ENCODE measurements at regions not wholly inside any gene's neighbourhood (a gene's known extent, or its start where the extent isn't known, plus 50 kb on each side); places are given as distances from the start of the nearest gene placed in this dataset.

- 82 to 92% methylated on average over 2 of the region's 2 CpGs for WGBS, 2 donors
- H3K4me3 ChIP-seq (ENCODE audit: low read depth, poor library complexity, severe bottlenecking): no peak overlapping the region
- no peak for TF ChIP-seq CTCF (IDR thresholded peaks at IDR 0.05)
- no peak for TF ChIP-seq POLR2A (IDR thresholded peaks at IDR 0.05)
- intact Hi-C loops (cut with DNase I; ENCODE audit: low total_unique reads): no loop called here
- DNase-seq (ENCODE audit: low spot score in 2 of 2): no peak
Observed at GRCh38 chr3:165645191-165645590, 192.0 kb downstream of the BCHE start.

- no peak for DNase-seq (ENCODE audit: low spot score in 2 of 2)
- intact Hi-C loops (cut with DNase I; ENCODE audit: low total_unique reads): no loop called here
- WGBS, 2 donors: 39 to 43% methylated on average over 1 of the region's 1 CpG
- H3K4me3 ChIP-seq (ENCODE audit: low read depth, poor library complexity, severe bottlenecking): no peak overlapping the region
- TF ChIP-seq CTCF (IDR thresholded peaks at IDR 0.05): no peak
- TF ChIP-seq POLR2A (IDR thresholded peaks at IDR 0.05): no peak
Observed at GRCh38 chr3:165644331-165644730, 192.9 kb downstream of the BCHE start.

GRCh38 chr3:165643425-165643824, 193.8 kb downstream of the BCHE start:
- intact Hi-C loops (cut with DNase I; ENCODE audit: low total_unique reads): no loop called here
- 82 to 88% methylated on average over 2 of the region's 2 CpGs for WGBS, 2 donors
- H3K4me3 ChIP-seq (ENCODE audit: low read depth, poor library complexity, severe bottlenecking): no peak overlapping the region
- TF ChIP-seq POLR2A (IDR thresholded peaks at IDR 0.05) (no peak), CTCF (IDR thresholded peaks at IDR 0.05) (no peak)
- DNase-seq (ENCODE audit: low spot score in 2 of 2): no peak

GRCh38 chr3:165642761-165643420, 194.3 kb downstream of the BCHE start:
- DNase-seq (ENCODE audit: low spot score in 2 of 2): peak in 1 of 2 donors; percentile 34
- intact Hi-C loops (cut with DNase I; ENCODE audit: low total_unique reads): no loop called here
- TF ChIP-seq CTCF (IDR thresholded peaks at IDR 0.05): no peak
- TF ChIP-seq POLR2A (IDR thresholded peaks at IDR 0.05): no peak
- 23 to 31% methylated on average over 4 of the region's 4 CpGs for WGBS, 2 donors
- no peak overlapping the region for H3K4me3 ChIP-seq (ENCODE audit: low read depth, poor library complexity, severe bottlenecking)

- no peak for DNase-seq (ENCODE audit: low spot score in 2 of 2)
- 67% methylated on average over 5 of the region's 5 CpGs for WGBS, 2 donors
- intact Hi-C loops (cut with DNase I; ENCODE audit: low total_unique reads): no loop called here
- H3K4me3 ChIP-seq (ENCODE audit: low read depth, poor library complexity, severe bottlenecking): no peak overlapping the region
- TF ChIP-seq POLR2A (IDR thresholded peaks at IDR 0.05) (no peak), CTCF (IDR thresholded peaks at IDR 0.05) (no peak)
Observed at GRCh38 chr3:165641569-165642310, 195.5 kb downstream of the BCHE start.

Data from lower leg skin (tissue), 4 donors.